ENCODE measurements at regions not wholly inside any gene's neighbourhood (a gene's known extent, or its start where the extent isn't known, plus 50 kb on each side); places are given as distances from the start of the nearest gene placed in this dataset.

DNA sequence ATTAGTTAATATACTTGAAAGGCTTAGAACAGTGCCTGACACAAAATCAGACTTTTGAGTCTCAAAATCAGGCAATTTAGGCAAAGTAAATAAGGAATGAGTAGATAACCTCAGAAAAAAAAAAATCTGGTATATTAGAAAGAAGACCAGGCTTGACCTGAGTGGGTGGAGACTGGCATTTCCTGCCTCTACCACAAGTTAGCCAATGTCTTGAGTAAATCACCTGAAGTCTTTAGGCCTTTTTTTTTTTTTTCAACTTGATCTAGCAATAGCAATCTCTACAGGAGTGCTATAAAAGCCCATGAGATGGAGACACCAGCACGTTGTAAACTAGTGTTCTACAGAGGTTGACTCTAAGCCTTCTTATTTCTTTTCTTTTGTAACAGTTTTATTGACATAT is 104.2 kb upstream of the RASEF start:
- TF ChIP-seq, protein P1, sequence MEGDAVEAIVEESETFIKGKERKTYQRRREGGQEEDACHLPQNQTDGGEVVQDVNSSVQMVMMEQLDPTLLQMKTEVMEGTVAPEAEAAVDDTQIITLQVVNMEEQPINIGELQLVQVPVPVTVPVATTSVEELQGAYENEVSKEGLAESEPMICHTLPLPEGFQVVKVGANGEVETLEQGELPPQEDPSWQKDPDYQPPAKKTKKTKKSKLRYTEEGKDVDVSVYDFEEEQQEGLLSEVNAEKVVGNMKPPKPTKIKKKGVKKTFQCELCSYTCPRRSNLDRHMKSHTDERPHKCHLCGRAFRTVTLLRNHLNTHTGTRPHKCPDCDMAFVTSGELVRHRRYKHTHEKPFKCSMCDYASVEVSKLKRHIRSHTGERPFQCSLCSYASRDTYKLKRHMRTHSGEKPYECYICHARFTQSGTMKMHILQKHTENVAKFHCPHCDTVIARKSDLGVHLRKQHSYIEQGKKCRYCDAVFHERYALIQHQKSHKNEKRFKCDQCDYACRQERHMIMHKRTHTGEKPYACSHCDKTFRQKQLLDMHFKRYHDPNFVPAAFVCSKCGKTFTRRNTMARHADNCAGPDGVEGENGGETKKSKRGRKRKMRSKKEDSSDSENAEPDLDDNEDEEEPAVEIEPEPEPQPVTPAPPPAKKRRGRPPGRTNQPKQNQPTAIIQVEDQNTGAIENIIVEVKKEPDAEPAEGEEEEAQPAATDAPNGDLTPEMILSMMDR (IDR thresholded peaks at IDR 0.05), result no peak
- no peak for TF ChIP-seq POLR2A (IDR thresholded peaks at IDR 0.05)

Data from adrenal gland (tissue), 5 donors.